ENCODE measurements at regions not wholly inside any gene's neighbourhood (a gene's known extent, or its start where the extent isn't known, plus 50 kb on each side); places are given as distances from the start of the nearest gene placed in this dataset.

DNA sequence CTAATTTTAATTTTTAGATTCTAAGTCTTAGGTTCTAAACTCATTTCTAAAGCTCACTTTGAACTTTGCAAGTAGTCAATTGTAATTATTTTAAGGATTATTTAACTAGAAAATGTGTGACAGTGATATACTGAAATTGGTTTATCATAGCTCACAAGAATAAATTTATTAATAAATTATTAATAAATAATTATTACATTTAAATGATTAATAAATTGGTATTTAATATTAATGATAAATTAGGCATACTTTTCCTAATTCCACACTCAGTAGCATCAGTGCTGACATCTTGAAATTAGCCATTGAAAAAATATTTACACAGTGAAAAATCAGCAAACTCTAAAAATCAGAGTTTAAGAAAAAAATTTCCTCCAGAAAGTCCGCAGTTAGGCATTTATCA, 433.7 kb downstream of the FIGN start:
- Mint-ChIP-seq H3K4me1 (no peaks in the 10 kb centered on the region), H3K27ac (no peak overlapping the region), H3K27me3 (ENCODE audit: low read depth) (no peaks in the 10 kb centered on the region), H3K36me3 (peaks cover 10% of the 10 kb centered on the region), H3K9me3 (peaks cover 17% of the 10 kb centered on the region), H3K4me3 (no peak overlapping the region)
- ATAC-seq = no peak
- DNase-seq (ENCODE audit: low spot score) = no peak
- ChIA-PET CTCF (no interaction called here), POLR2A (no interaction called here)
- peak; percentile 98 for TF ChIP-seq HMGA2 (CRISPR knock-in tag; IDR thresholded peaks at IDR 0.05)
- TF ChIP-seq FOXK1 (CRISPR knock-in tag; IDR thresholded peaks at IDR 0.05) = no peak

DNA sequence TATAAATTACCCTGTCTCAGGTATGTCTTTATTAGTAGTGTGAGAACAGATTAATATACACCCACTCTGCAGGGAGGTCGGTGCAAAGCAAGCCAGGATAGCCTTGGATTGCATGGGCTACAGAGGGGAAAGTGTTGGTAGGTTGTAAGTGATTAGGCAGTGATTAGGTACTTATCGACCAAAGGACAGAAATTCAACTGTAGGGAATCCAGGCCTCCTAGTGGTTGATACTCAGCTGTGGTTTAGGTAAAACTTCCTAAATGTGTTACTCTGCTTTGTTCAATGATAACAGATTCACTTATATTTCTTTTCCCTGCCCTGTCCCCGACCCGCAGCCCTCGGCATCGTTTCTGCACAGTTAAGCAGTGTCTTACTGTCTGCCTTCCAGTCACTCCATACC, 444.0 kb downstream of the FIGN start:
- ATAC-seq = peak; percentile 71
- CTCF ChIA-PET = no interaction called here

More for the DNA sequence above, 444.0 kb downstream of the FIGN start:
- TF ChIP-seq, protein P1, sequence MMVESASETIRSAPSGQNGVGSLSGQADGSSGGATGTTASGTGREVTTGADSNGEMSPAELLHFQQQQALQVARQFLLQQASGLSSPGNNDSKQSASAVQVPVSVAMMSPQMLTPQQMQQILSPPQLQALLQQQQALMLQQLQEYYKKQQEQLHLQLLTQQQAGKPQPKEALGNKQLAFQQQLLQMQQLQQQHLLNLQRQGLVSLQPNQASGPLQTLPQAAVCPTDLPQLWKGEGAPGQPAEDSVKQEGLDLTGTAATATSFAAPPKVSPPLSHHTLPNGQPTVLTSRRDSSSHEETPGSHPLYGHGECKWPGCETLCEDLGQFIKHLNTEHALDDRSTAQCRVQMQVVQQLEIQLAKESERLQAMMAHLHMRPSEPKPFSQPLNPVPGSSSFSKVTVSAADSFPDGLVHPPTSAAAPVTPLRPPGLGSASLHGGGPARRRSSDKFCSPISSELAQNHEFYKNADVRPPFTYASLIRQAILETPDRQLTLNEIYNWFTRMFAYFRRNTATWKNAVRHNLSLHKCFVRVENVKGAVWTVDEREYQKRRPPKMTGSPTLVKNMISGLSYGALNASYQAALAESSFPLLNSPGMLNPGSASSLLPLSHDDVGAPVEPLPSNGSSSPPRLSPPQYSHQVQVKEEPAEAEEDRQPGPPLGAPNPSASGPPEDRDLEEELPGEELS (CRISPR knock-in tag; IDR thresholded peaks at IDR 0.05) = no peak
- TF ChIP-seq FOXJ3 (CRISPR knock-in tag; IDR thresholded peaks at IDR 0.05; ENCODE audit: borderline replicate concordance) (no peak), JAZF1 (CRISPR knock-in tag; IDR thresholded peaks at IDR 0.05) (no peak), ELF4 (CRISPR knock-in tag; IDR thresholded peaks at IDR 0.05; ENCODE audit: low read depth) (no peak), ZNF232 (CRISPR knock-in tag; IDR thresholded peaks at IDR 0.05) (no peak), GTF2I (CRISPR knock-in tag; conservative IDR thresholded peaks at IDR 0.05) (no peak)
- TF ChIP-seq, protein P2, sequence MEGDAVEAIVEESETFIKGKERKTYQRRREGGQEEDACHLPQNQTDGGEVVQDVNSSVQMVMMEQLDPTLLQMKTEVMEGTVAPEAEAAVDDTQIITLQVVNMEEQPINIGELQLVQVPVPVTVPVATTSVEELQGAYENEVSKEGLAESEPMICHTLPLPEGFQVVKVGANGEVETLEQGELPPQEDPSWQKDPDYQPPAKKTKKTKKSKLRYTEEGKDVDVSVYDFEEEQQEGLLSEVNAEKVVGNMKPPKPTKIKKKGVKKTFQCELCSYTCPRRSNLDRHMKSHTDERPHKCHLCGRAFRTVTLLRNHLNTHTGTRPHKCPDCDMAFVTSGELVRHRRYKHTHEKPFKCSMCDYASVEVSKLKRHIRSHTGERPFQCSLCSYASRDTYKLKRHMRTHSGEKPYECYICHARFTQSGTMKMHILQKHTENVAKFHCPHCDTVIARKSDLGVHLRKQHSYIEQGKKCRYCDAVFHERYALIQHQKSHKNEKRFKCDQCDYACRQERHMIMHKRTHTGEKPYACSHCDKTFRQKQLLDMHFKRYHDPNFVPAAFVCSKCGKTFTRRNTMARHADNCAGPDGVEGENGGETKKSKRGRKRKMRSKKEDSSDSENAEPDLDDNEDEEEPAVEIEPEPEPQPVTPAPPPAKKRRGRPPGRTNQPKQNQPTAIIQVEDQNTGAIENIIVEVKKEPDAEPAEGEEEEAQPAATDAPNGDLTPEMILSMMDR (IDR thresholded peaks at IDR 0.05) = no peak
- TF ChIP-seq, protein P3, sequence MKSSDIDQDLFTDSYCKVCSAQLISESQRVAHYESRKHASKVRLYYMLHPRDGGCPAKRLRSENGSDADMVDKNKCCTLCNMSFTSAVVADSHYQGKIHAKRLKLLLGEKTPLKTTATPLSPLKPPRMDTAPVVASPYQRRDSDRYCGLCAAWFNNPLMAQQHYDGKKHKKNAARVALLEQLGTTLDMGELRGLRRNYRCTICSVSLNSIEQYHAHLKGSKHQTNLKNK (CRISPR knock-in tag; IDR thresholded peaks at IDR 0.05) = no peak
- TF ChIP-seq, protein P4, sequence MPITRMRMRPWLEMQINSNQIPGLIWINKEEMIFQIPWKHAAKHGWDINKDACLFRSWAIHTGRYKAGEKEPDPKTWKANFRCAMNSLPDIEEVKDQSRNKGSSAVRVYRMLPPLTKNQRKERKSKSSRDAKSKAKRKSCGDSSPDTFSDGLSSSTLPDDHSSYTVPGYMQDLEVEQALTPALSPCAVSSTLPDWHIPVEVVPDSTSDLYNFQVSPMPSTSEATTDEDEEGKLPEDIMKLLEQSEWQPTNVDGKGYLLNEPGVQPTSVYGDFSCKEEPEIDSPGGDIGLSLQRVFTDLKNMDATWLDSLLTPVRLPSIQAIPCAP (CRISPR knock-in tag; IDR thresholded peaks at IDR 0.05) = no peak
- TF ChIP-seq, protein P5, sequence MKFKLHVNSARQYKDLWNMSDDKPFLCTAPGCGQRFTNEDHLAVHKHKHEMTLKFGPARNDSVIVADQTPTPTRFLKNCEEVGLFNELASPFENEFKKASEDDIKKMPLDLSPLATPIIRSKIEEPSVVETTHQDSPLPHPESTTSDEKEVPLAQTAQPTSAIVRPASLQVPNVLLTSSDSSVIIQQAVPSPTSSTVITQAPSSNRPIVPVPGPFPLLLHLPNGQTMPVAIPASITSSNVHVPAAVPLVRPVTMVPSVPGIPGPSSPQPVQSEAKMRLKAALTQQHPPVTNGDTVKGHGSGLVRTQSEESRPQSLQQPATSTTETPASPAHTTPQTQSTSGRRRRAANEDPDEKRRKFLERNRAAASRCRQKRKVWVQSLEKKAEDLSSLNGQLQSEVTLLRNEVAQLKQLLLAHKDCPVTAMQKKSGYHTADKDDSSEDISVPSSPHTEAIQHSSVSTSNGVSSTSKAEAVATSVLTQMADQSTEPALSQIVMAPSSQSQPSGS (CRISPR knock-in tag; IDR thresholded peaks at IDR 0.05; ENCODE audit: borderline replicate concordance, low read depth) = no peak
- TF ChIP-seq, protein P6, sequence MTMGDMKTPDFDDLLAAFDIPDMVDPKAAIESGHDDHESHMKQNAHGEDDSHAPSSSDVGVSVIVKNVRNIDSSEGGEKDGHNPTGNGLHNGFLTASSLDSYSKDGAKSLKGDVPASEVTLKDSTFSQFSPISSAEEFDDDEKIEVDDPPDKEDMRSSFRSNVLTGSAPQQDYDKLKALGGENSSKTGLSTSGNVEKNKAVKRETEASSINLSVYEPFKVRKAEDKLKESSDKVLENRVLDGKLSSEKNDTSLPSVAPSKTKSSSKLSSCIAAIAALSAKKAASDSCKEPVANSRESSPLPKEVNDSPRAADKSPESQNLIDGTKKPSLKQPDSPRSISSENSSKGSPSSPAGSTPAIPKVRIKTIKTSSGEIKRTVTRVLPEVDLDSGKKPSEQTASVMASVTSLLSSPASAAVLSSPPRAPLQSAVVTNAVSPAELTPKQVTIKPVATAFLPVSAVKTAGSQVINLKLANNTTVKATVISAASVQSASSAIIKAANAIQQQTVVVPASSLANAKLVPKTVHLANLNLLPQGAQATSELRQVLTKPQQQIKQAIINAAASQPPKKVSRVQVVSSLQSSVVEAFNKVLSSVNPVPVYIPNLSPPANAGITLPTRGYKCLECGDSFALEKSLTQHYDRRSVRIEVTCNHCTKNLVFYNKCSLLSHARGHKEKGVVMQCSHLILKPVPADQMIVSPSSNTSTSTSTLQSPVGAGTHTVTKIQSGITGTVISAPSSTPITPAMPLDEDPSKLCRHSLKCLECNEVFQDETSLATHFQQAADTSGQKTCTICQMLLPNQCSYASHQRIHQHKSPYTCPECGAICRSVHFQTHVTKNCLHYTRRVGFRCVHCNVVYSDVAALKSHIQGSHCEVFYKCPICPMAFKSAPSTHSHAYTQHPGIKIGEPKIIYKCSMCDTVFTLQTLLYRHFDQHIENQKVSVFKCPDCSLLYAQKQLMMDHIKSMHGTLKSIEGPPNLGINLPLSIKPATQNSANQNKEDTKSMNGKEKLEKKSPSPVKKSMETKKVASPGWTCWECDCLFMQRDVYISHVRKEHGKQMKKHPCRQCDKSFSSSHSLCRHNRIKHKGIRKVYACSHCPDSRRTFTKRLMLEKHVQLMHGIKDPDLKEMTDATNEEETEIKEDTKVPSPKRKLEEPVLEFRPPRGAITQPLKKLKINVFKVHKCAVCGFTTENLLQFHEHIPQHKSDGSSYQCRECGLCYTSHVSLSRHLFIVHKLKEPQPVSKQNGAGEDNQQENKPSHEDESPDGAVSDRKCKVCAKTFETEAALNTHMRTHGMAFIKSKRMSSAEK (CRISPR knock-in tag; IDR thresholded peaks at IDR 0.05; ENCODE audit: borderline replicate concordance) = no peak
- H3K4me3 Mint-ChIP-seq = no peak overlapping the region
- no peak overlapping the region for H3K27ac Mint-ChIP-seq
- H3K4me1 Mint-ChIP-seq = no peaks in the 10 kb centered on the region
- H3K36me3 Mint-ChIP-seq = no peaks in the 10 kb centered on the region
- DNase-seq (ENCODE audit: low spot score) = no peak
- H3K9me3 Mint-ChIP-seq = no peaks in the 10 kb centered on the region
- POLR2A ChIA-PET = no interaction called here
- no peaks in the 10 kb centered on the region for H3K27me3 Mint-ChIP-seq (ENCODE audit: low read depth)

Data from WTC11 (cell line).